ENCODE measurements at regions not wholly inside any gene's neighbourhood (a gene's known extent, or its start where the extent isn't known, plus 50 kb on each side); places are given as distances from the start of the nearest gene placed in this dataset.

DNA sequence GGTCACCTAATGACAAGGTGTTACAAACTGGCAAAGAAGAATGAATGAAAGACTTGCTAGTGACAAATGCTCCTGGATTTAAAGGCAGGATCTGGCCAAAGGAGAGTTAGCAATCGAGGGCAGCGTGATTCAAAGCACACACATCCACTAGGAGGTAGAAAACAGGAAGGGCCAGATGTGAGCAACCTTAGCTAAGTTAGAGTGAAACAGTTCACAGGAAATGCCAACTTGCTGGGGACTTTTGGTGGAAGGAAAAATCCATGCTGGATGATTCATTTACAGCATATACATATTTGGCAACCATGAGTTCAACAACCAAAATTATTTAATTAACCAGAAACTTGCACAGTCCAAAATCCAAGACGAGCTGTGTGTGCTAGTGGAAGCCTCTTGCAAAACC is 276.9 kb downstream of the PTTG2 start:
- H3K9me3 ChIP-seq: no peaks in the 10 kb centered on the region
- H3K27me3 ChIP-seq: no peaks in the 10 kb centered on the region
- H3K4me1 ChIP-seq: peaks cover 0 to 25% (median 3%) of the 10 kb centered on the region in 3 donors
- H3K4me3 ChIP-seq: no peak overlapping the region
- no peak for ATAC-seq
- no peaks in the 10 kb centered on the region for H3K36me3 ChIP-seq
- 52 to 89% methylated on average over 3 of the region's 3 CpGs for WGBS, 2 donors (ENCODE audit: low coverage in 1 of 2)
- TF ChIP-seq POLR2AphosphoS5 (IDR thresholded peaks at IDR 0.05): no peak
- H3K27ac ChIP-seq: no peak overlapping the region

DNA sequence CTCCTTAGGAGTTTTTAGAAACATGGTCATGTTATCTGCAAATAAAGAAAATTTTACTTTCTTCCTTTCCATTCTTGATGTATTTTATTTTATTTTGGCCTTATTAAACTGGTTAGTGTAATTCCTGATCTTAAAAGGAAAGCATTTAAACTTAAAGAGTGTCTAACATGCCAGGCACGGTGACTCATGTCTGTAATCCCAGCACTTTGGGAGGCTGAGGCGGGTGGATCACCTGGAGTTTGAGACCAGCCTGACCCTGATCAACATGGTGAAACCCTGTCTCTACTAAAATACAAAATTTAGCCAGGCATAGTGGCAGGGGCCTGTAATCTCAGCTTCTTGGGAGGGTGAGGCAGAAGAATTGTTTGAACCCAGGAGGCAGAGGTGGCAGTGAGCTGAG is 281.3 kb downstream of the PTTG2 start:
- Histone ChIP-seq H3K4me3 (no peak overlapping the region), H3K4me1 (peaks cover 0 to 9% (median 0%) of the 10 kb centered on the region in 3 donors), H3K27me3 (no peaks in the 10 kb centered on the region), H3K9me3 (no peaks in the 10 kb centered on the region), H3K27ac (no peak overlapping the region), H3K36me3 (no peaks in the 10 kb centered on the region)
- WGBS, 2 donors (ENCODE audit: low coverage in 1 of 2): 89 to 100% methylated on average over 1 to 2 of the region's 2 CpGs
- TF ChIP-seq POLR2AphosphoS5 (IDR thresholded peaks at IDR 0.05) (no peak), EP300 (IDR thresholded peaks at IDR 0.05) (no peak), POLR2A (IDR thresholded peaks at IDR 0.05) (no peak)
- TF ChIP-seq, protein P1, sequence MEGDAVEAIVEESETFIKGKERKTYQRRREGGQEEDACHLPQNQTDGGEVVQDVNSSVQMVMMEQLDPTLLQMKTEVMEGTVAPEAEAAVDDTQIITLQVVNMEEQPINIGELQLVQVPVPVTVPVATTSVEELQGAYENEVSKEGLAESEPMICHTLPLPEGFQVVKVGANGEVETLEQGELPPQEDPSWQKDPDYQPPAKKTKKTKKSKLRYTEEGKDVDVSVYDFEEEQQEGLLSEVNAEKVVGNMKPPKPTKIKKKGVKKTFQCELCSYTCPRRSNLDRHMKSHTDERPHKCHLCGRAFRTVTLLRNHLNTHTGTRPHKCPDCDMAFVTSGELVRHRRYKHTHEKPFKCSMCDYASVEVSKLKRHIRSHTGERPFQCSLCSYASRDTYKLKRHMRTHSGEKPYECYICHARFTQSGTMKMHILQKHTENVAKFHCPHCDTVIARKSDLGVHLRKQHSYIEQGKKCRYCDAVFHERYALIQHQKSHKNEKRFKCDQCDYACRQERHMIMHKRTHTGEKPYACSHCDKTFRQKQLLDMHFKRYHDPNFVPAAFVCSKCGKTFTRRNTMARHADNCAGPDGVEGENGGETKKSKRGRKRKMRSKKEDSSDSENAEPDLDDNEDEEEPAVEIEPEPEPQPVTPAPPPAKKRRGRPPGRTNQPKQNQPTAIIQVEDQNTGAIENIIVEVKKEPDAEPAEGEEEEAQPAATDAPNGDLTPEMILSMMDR (IDR thresholded peaks at IDR 0.05): no peak
- ATAC-seq: no peak

DNA sequence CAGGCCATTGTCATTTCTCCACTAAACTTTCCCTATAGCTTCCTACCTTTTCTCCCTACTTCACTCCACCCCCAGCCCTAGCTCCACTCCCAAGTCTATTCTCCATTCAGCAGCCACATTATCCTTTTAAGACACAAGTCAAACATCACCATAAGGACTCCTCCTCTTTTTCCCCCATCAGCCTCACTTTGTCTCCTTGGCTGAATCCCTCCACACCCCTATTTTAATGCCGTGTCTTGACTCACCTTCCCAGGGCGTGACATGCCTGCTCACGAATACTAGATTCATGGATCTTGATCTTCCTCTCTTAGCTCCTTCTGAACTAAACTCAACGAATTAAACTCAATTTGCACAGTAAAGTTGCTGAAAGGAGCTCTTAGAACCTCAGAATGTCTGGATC is 281.9 kb downstream of the PTTG2 start:
- no peaks in the 10 kb centered on the region for H3K36me3 ChIP-seq
- no peak overlapping the region for H3K27ac ChIP-seq
- H3K4me1 ChIP-seq: peaks cover 0 to 3% (median 0%) of the 10 kb centered on the region in 3 donors
- TF ChIP-seq POLR2AphosphoS5 (IDR thresholded peaks at IDR 0.05) (no peak), POLR2A (IDR thresholded peaks at IDR 0.05) (no peak), EP300 (IDR thresholded peaks at IDR 0.05) (no peak)
- no peaks in the 10 kb centered on the region for H3K27me3 ChIP-seq
- no peak overlapping the region for H3K4me3 ChIP-seq
- no peak for ATAC-seq
- WGBS, 2 donors (ENCODE audit: low coverage in 1 of 2): 77 to 100% methylated on average over 2 to 4 of the region's 4 CpGs
- H3K9me3 ChIP-seq: no peaks in the 10 kb centered on the region

DNA sequence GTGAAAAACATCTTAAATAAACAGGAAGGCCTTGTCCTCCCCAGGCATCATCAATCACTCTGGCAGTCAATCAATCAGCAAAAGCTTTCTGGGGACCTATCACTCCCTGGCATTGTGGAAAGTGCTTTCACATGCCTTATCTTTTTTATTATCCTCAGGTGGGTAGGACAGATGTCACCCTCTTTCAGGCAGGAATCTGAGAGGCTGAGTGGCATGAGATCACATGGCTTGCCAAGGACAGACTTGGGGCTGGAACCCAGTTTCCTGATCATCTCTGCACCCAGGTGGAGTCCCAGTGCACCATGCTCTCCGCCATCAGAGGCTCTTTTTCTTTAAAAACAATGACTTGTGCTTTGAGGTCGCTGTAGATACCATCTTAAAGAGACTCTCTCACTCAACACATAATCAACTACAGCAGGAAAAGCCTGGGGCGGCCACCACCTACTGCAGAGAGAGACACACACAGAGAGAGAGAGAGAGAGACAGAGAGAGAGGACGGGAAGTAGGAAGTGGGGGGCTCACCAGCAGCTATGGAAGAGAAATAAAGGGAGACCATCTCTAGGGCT is 282.7 kb downstream of the PTTG2 start:
- Histone ChIP-seq H3K27me3 (no peaks in the 10 kb centered on the region), H3K9me3 (no peaks in the 10 kb centered on the region), H3K27ac (no peak overlapping the region), H3K36me3 (no peaks in the 10 kb centered on the region), H3K4me3 (no peak overlapping the region), H3K4me1 (no peaks in the 10 kb centered on the region)
- no peak for ATAC-seq
- WGBS, 2 donors (ENCODE audit: low coverage in 1 of 2): 79 to 83% methylated on average over 3 to 4 of the region's 4 CpGs
- TF ChIP-seq POLR2AphosphoS5 (IDR thresholded peaks at IDR 0.05) (no peak), POLR2A (IDR thresholded peaks at IDR 0.05) (no peak), EP300 (IDR thresholded peaks at IDR 0.05) (no peak)
- TF ChIP-seq, protein P1 (IDR thresholded peaks at IDR 0.05): no peak

DNA sequence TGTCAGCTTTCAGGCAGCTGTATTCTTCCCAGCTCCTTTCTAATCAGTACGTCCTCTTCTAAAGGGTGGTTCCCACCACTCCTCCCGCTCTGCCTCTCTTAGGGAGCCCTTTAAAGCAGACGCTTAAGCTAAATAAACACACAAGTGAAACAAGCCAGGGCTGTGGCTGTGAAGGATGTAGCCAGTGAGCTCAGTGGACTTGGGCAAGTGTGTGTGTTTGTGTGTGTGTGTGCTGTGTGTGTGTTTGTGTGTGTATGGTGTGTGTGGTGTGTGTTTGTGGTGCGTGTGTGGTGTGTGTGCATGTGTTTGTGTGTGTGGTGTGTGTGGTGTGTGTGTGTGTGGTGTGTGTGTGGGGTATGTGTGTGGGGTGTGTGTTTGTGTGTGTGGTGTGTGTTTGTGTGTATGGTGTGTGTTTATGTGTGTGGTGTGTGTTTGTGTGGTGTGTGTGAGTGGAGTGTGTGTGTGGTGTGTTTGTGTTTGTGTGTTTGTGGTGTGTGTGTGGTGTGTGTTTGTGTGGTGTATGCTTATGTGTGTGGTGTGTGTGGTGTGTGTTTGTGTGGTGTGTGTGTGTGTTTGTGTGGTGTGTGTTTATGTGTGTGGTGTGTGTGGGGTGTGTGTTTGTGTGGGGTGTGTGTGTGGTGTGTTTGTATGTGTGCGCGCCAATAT is 283.3 kb downstream of the PTTG2 start:
- 47 to 70% methylated on average over 2 to 4 of the region's 6 CpGs for WGBS, 2 donors (ENCODE audit: low coverage in 1 of 2)
- Histone ChIP-seq H3K27me3 (no peaks in the 10 kb centered on the region), H3K9me3 (no peaks in the 10 kb centered on the region), H3K4me1 (no peaks in the 10 kb centered on the region), H3K4me3 (no peak overlapping the region), H3K27ac (no peak overlapping the region), H3K36me3 (no peaks in the 10 kb centered on the region)
- no peak for TF ChIP-seq POLR2AphosphoS5 (IDR thresholded peaks at IDR 0.05)
- TF ChIP-seq EP300 (IDR thresholded peaks at IDR 0.05): no peak
- ATAC-seq: no peak

DNA sequence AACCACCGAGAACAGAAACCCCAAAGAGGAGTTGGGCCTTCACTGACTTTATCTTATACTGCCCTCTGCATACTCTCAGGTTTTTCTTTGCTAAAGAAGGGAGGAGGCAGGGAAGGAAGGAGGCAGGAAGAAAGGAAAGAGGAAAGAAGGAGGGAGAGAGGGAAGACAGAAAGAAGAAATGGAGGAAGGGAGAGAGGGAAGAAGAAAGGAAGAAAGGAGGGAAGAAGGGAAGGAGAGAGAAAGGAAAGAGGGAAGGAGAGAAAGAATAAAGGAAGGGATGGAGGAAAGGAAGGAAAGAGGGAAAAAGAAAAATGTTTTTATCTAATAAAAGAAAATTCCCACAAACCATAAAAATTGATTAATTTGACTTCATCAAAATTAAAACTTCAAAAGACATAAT is 294.6 kb downstream of the PTTG2 start:
- peaks cover 0 to 11% (median 0%) of the 10 kb centered on the region in 3 donors for H3K9me3 ChIP-seq
- H3K27me3 ChIP-seq: no peaks in the 10 kb centered on the region
- WGBS, 2 donors (ENCODE audit: low coverage in 1 of 2): 86% methylated on average over 1 of the region's 1 CpG; no CpG with 5 or more reads in 1 of the 2 donors
- no peaks in the 10 kb centered on the region for H3K36me3 ChIP-seq
- H3K4me1 ChIP-seq: no peaks in the 10 kb centered on the region
- no peak for TF ChIP-seq EP300 (IDR thresholded peaks at IDR 0.05)
- no peak for TF ChIP-seq POLR2AphosphoS5 (IDR thresholded peaks at IDR 0.05)
- no peak for TF ChIP-seq POLR2A (IDR thresholded peaks at IDR 0.05)
- TF ChIP-seq, protein P1 (IDR thresholded peaks at IDR 0.05): no peak
- no peak for ATAC-seq
- H3K4me3 ChIP-seq: no peak overlapping the region
- H3K27ac ChIP-seq: no peak overlapping the region

Data from gastroesophageal sphincter (tissue), 4 donors.